ENCODE measurements at regions not wholly inside any gene's neighbourhood (a gene's known extent, or its start where the extent isn't known, plus 50 kb on each side); places are given as distances from the start of the nearest gene placed in this dataset.

DNA sequence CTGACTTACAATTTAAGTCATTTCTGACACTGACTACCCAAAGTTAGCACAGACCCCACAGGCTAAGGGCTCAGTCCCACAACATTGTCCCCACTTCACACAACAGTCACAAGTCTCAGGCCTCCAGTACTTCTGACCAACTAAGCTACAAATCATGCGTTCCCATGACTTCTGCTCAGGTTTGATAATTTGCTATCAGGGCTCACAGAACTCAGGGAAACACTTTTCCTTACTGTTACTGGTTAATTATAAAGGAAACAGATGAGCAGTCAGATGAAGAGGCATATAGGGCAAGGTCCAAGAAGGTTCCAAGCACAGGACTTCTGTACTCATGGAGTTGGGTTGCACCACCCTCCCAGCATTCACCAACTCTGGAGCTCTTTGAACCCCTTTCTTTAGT, 151.2 kb upstream of the TNR start:
- no peak for FAIRE-seq
- no peak for DNase-seq (ENCODE audit: low read depth)
- peaks cover 8% of the 10 kb centered on the region for H3K27me3 Mint-ChIP-seq (ENCODE audit: low read depth, unreplicated experiment)

DNA sequence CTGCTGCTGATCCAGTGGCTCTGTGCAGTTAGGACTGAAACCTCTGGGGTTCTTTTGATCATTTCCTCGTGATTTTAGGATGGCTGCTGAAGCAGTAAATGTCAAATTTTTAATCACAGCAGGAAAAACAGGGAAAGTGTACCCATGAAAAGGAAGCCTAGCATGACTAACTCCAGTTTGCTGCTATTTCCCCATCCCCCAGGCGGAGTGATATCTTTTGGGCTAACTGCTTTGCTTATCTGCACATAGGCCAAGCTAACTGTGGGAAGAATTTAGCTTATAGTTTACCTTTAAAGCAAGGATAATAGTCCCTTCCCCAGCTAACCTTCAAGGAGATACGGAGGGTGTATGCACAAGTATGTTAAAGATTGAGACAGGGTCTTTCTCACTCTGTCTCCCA, 149.8 kb upstream of the TNR start:
- TF ChIP-seq EZH2 (IDR thresholded peaks at IDR 0.05; ENCODE audit: insufficient read depth, low read length): no peak
- TF ChIP-seq, protein P1, sequence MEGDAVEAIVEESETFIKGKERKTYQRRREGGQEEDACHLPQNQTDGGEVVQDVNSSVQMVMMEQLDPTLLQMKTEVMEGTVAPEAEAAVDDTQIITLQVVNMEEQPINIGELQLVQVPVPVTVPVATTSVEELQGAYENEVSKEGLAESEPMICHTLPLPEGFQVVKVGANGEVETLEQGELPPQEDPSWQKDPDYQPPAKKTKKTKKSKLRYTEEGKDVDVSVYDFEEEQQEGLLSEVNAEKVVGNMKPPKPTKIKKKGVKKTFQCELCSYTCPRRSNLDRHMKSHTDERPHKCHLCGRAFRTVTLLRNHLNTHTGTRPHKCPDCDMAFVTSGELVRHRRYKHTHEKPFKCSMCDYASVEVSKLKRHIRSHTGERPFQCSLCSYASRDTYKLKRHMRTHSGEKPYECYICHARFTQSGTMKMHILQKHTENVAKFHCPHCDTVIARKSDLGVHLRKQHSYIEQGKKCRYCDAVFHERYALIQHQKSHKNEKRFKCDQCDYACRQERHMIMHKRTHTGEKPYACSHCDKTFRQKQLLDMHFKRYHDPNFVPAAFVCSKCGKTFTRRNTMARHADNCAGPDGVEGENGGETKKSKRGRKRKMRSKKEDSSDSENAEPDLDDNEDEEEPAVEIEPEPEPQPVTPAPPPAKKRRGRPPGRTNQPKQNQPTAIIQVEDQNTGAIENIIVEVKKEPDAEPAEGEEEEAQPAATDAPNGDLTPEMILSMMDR (IDR thresholded peaks at IDR 0.05; ENCODE audit: insufficient read depth, low read depth, low read length): no peak
- DNase-seq (ENCODE audit: low read depth) (no peak), FAIRE-seq (no peak)
- H3K4me1 Mint-ChIP-seq (ENCODE audit: low read depth, unreplicated experiment): no peaks in the 10 kb centered on the region
- H3K27me3 ChIP-seq (ENCODE audit: insufficient read depth, low read length): no peaks in the 10 kb centered on the region
- no peak overlapping the region for H3K9ac ChIP-seq (ENCODE audit: low read length)
- H3K4me1 ChIP-seq (ENCODE audit: insufficient read depth, low read length): no peaks in the 10 kb centered on the region
- peaks cover 13% of the 10 kb centered on the region for H3K27me3 Mint-ChIP-seq (ENCODE audit: low read depth, unreplicated experiment)
- no peaks in the 10 kb centered on the region for H3K79me2 ChIP-seq (ENCODE audit: insufficient read depth, low read length)
- no peak overlapping the region for H3K27ac Mint-ChIP-seq (ENCODE audit: unreplicated experiment)
- no peaks in the 10 kb centered on the region for H3K36me3 ChIP-seq (ENCODE audit: insufficient read depth, low read length)
- no peak overlapping the region for H3K27ac ChIP-seq (ENCODE audit: low read depth, low read length)
- no peak overlapping the region for H3K4me3 ChIP-seq (ENCODE audit: insufficient read depth, low read depth, low read length)
- peaks cover 11% of the 10 kb centered on the region for H3K36me3 Mint-ChIP-seq (ENCODE audit: low read depth, unreplicated experiment)
- H2AFZ ChIP-seq (ENCODE audit: low read depth, low read length): no peak overlapping the region
- peaks cover 6% of the 10 kb centered on the region for H3K9me3 Mint-ChIP-seq (ENCODE audit: unreplicated experiment)
- no peaks in the 10 kb centered on the region for H4K20me1 ChIP-seq (ENCODE audit: insufficient read depth, low read length)
- H3K9me3 ChIP-seq (ENCODE audit: insufficient read depth, low read depth, low read length): no peaks in the 10 kb centered on the region
- no peak overlapping the region for H3K4me2 ChIP-seq (ENCODE audit: low read length)
- H3K4me3 Mint-ChIP-seq (ENCODE audit: unreplicated experiment): no peak overlapping the region

More for the DNA sequence above, 151.2 kb upstream of the TNR start:
- no peak overlapping the region for H3K4me2 ChIP-seq (ENCODE audit: low read length)
- H2AFZ ChIP-seq (ENCODE audit: low read depth, low read length): no peak overlapping the region
- Mint-ChIP-seq H3K4me3 (ENCODE audit: unreplicated experiment) (no peak overlapping the region), H3K36me3 (ENCODE audit: low read depth, unreplicated experiment) (peaks cover 20% of the 10 kb centered on the region), H3K27ac (ENCODE audit: unreplicated experiment) (no peak overlapping the region), H3K4me1 (ENCODE audit: low read depth, unreplicated experiment) (no peaks in the 10 kb centered on the region), H3K9me3 (ENCODE audit: unreplicated experiment) (peaks cover 6% of the 10 kb centered on the region)
- no peak overlapping the region for H3K27ac ChIP-seq (ENCODE audit: low read depth, low read length)
- no peaks in the 10 kb centered on the region for H3K79me2 ChIP-seq (ENCODE audit: insufficient read depth, low read length)
- no peaks in the 10 kb centered on the region for H3K4me1 ChIP-seq (ENCODE audit: insufficient read depth, low read length)
- TF ChIP-seq EZH2 (IDR thresholded peaks at IDR 0.05; ENCODE audit: insufficient read depth, low read length): no peak
- TF ChIP-seq, protein P1 (IDR thresholded peaks at IDR 0.05; ENCODE audit: insufficient read depth, low read depth, low read length): no peak
- H3K9me3 ChIP-seq (ENCODE audit: insufficient read depth, low read depth, low read length): no peaks in the 10 kb centered on the region
- H3K27me3 ChIP-seq (ENCODE audit: insufficient read depth, low read length): no peaks in the 10 kb centered on the region
- H4K20me1 ChIP-seq (ENCODE audit: insufficient read depth, low read length): no peaks in the 10 kb centered on the region
- no peak overlapping the region for H3K9ac ChIP-seq (ENCODE audit: low read length)
- H3K4me3 ChIP-seq (ENCODE audit: insufficient read depth, low read depth, low read length): no peak overlapping the region
- no peaks in the 10 kb centered on the region for H3K36me3 ChIP-seq (ENCODE audit: insufficient read depth, low read length)

DNA sequence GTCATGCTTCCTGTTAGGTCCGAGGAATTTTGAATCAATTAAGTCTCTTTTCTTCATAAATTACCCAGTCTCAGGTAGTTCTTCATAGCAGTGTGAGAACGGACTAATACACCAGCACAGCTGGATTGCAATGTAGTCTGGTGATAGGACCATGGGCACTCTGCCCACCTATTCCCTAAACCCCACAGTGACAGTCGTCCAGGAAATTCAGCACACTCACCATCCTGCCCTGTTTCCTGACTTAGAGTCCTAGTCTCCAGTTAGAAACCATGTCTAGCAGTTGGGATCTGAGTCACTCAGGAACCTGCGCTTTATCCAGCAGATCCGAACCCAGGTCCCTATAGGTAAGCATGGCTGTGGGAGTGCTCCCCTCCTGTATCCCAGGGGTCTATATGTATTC, 149.3 kb upstream of the TNR start:
- no peaks in the 10 kb centered on the region for H3K27me3 ChIP-seq (ENCODE audit: insufficient read depth, low read length)
- TF ChIP-seq EZH2 (IDR thresholded peaks at IDR 0.05; ENCODE audit: insufficient read depth, low read length): no peak
- TF ChIP-seq, protein P1 (IDR thresholded peaks at IDR 0.05; ENCODE audit: insufficient read depth, low read depth, low read length): no peak

More for the DNA sequence above, 149.3 kb upstream of the TNR start:
- no peaks in the 10 kb centered on the region for H3K4me1 Mint-ChIP-seq (ENCODE audit: low read depth, unreplicated experiment)
- Histone ChIP-seq H3K4me2 (ENCODE audit: low read length) (no peak overlapping the region), H3K9ac (ENCODE audit: low read length) (no peak overlapping the region), H3K9me3 (ENCODE audit: insufficient read depth, low read depth, low read length) (no peaks in the 10 kb centered on the region), H3K4me3 (ENCODE audit: insufficient read depth, low read depth, low read length) (no peak overlapping the region), H3K36me3 (ENCODE audit: insufficient read depth, low read length) (no peaks in the 10 kb centered on the region), H4K20me1 (ENCODE audit: insufficient read depth, low read length) (no peaks in the 10 kb centered on the region), H3K27ac (ENCODE audit: low read depth, low read length) (no peak overlapping the region), H2AFZ (ENCODE audit: low read depth, low read length) (no peak overlapping the region), H3K79me2 (ENCODE audit: insufficient read depth, low read length) (no peaks in the 10 kb centered on the region), H3K4me1 (ENCODE audit: insufficient read depth, low read length) (no peaks in the 10 kb centered on the region)
- no peak for FAIRE-seq
- no peak overlapping the region for H3K27ac Mint-ChIP-seq (ENCODE audit: unreplicated experiment)
- peaks cover 5% of the 10 kb centered on the region for H3K9me3 Mint-ChIP-seq (ENCODE audit: unreplicated experiment)
- H3K4me3 Mint-ChIP-seq (ENCODE audit: unreplicated experiment): no peak overlapping the region
- H3K36me3 Mint-ChIP-seq (ENCODE audit: low read depth, unreplicated experiment): peaks cover 11% of the 10 kb centered on the region
- peaks cover 14% of the 10 kb centered on the region for H3K27me3 Mint-ChIP-seq (ENCODE audit: low read depth, unreplicated experiment)
- DNase-seq (ENCODE audit: low read depth): no peak
